Activated naive CD4-positive, alpha-beta T cell treated with Interleukin-2 at 50 U/mL for 16 hours (primary cell): ENCODE measurements at regions not wholly inside any gene's neighbourhood (a gene's known extent, or its start where the extent isn't known, plus 50 kb on each side); places are given as distances from the start of the nearest gene placed in this dataset.
A peak's percentile ranks its signal among the peaks of the same experiment; 100 is the strongest.
"Not testable (repeated sequence)": the region's sequence is repeated elsewhere in the genome, so short reads cannot be mapped to it uniquely, and the experiment has no call there.

ENCODE experiments used
- DNase-seq: peaks from one replicate; pipeline ENCODE4 v3.0.0-alpha.2; 2020

DNA sequence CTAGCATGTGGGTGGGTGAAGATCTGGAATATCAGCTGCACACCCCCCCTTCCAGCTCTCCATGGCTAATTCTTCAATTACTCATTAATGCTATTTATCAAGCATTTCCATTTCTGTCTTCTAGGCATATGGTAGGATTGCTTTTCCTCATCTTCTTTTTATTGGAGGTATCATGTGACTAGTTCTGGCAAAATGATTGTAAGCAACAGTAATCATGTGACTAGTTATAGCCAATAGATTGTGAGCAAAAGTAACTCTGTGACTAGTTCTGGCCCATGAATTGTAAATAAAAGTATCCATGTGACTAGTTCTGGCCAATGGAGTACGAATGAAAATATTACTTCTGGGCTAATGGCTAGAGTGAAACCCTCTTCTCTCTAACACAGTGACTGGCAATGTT lies 107.0 kb upstream of the TMEM132E start:
- DNase-seq, result no peak

GRCh38 chr17:34471278-34471677 lies 108.1 kb upstream of the TMEM132E start:
- not testable (repeated sequence) for DNase-seq

- DNase-seq, result no peak
Measured at GRCh38 chr17:34465789-34466188, 102.8 kb upstream of the CCL1 start.

DNA sequence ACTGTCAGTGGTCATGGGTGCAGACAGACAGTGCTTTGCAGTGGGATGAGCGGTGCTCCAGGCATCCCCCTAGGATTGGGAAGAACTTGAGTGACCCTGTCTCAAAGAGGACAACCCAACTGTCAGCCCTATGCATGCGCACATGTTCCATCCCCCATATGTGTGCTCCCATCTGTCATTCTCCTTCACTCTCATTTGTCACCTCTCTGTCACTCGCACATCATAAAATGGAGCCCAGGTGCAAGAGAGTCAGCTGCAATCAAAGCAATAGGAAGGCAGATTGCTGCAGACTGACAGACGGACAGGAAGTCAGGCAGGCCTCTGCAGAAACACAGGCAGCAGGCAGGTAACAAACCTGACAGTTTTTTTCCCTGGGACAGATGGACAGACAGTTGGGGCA lies 101.8 kb upstream of the CCL1 start:
- no peak for DNase-seq

GRCh38 chr17:34458266-34458665 lies 95.2 kb upstream of the CCL1 start:
- DNase-seq, result no peak

- DNase-seq, result no peak
Measured at GRCh38 chr17:34456121-34456520, 93.1 kb upstream of the CCL1 start.

DNA sequence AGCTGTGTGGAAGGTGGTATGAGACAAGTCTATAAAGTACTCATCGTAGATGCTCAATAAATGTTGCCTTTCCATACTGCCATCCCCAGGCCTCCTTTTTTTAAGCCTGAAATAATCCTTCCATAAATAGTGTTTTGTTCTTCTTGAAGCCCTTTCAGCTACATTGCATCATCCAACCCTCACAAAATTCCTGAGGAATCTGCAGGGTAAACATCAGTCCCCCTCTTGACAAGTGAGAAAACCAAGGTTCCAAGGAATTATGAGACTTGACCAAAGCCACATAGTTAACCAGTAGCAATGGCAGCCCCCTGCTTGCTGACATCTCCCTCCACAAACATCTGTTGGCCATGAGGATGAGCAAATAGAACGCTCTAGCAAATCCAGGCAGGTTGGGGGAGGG lies 89.7 kb upstream of the CCL1 start:
- no peak for DNase-seq

- DNase-seq, result no peak
Measured at GRCh38 chr17:34451313-34451712, 88.3 kb upstream of the CCL1 start.

DNA sequence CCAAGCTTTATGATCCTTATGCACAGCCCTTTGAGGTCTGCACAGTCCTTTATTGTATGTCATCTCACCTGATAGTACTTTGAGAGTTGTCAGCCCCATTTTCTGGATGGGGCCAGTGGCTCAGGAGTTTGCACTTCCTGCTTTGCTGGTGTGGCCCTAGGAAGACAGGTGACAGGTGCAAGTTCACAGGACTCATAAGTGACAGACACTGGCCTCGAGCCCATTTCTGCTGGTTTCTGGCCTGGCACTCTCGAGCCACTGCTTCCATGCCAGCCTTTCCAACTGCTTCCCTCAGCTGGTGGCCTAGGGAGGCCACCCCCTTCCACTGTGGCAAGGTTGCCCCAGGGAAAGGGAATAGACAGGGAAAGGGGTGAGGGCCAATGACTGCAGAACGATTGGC lies 84.4 kb upstream of the CCL1 start:
- no peak for DNase-seq

DNA sequence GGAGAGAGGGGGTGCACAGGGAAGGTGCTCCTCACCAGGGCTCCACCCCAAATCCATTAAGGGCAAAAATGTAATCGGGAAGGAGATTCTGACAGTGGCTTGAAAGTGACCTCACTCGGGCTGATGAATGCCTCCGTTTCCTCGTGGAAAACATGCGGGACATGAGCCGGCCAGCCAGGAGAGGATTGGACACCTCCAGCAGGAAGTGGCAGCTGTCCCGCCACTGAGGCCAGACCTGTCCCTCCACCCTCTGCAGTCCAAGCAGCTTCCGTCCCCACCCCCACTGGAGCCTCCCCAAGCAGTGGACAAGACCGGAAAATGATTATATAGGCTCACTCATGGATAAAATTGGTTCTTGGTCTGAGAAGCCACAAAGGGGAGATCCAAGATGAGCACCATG lies 82.1 kb upstream of the CCL1 start:
- no peak for DNase-seq

DNA sequence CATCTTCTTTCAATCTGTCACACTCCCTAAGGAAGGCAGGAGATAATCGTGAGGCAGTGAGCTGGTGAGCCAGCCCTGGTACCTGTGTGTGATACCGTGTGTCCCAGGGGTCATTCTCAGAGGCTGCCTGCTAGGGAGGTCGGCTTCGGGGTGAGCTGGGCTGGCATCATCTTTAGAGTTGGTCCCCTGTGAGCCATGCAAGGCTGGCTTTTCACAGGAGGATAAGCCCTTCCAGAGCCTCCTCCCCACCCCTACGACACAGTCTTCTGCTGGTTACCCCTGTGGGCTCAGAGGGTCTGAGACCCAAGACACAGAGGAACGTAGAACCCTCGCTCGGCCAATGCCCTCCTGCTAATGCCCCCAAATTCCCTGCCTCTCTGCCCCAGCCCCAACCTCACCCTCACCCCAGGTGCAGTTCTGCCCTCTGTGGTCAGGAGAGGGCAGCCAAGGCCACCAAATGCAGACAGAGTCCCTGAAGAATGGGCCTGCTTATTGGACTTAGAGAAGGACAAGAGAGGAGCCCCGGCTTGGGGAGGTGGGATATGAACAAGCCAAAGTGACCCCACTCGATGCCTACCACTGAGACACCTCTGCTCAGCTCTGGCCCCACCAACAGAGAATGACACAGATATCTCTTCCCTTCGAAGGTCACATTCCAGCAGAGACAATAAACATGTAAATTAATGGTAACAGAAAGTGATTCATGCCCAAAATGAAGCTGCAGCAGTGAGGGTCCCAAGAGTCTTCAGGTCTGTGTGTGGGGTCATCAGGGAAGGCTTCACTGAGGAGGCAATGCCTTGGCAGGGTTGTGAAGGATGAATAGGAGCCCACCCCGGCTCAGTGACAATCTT lies 80.8 kb upstream of the CCL1 start:
- no peak for DNase-seq

- no peak for DNase-seq
Measured at GRCh38 chr17:34442387-34443111, 79.5 kb upstream of the CCL1 start.

DNA sequence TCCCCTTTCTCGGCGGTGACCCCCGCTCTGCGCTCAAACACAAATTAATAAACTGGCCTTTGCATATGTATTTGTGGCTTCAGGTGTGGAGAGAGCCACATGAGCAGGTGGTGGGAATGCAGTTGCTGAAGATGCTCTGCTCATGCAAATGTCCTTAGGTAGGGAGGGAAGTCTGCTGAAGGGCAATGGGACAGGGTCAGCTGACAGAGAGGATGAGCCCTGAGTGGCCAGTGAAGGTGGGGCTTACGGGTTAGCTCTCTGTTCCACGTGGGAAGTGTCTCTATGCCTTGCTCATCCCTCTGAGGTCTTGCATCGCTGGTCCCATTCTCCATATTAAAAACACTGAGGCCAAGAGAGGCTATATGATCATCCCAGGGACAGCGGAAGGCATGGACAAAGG lies 74.2 kb upstream of the CCL1 start:
- DNase-seq, result no peak

GRCh38 chr17:34436607-34437006 lies 73.6 kb upstream of the CCL1 start:
- no peak for DNase-seq

DNA sequence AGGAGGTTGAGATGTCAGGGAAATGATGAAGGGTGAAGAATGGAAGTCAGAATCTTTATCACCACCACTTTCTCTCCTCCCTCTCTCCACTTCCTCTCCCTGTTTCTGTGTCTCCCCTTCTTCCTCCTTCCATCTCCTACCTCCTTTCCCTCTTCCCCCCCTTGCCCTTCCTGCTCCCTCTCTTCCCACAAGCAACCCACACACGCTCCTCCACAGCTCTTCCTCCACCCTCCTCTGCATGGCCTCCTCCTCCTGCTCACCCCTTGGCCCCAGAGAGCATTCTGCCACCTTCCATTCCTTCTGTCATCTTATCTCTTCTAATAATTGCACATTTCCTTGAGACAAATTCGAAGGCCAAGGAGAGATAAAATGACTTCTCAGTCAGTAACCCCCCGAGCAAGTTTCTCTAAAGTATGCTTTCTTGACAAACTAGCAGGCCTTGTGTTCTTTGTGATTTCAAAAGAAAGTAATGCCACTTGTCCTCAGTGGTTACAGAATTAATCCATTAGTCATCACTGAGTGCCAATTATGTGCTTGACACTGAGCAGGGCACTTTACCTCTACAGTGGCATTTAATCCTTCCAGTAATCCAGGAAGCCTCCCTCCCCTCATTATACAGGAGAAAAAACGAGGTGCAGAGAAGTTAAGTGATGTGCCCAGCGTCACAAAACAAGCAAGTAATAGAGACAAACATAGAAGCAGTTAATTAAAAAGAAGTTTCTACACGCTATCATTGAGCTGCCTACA lies 72.3 kb upstream of the CCL1 start:
- DNase-seq, result no peak

DNA sequence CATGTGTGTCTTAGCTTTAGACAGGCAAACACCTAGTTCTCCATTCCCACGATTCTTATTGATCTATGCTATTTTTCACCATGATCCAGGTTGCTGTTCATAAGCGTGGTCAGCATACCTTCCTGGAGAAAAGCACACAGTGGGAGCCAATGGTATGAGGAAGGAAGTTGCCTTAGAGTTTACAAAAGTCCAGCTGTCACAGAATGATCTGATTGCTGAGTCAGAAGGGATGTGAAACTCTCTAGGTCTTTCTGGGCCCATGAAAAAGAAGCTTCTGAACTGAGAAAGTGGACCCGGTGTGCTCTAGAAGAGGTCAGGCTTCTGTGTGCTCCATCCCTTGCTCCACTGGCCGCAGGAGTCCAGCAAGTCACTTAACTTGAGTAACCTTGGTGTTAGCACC lies 71.0 kb upstream of the CCL1 start:
- DNase-seq, result no peak

- no peak for DNase-seq
Measured at GRCh38 chr17:34424814-34425491, 61.9 kb upstream of the CCL1 start.

DNA sequence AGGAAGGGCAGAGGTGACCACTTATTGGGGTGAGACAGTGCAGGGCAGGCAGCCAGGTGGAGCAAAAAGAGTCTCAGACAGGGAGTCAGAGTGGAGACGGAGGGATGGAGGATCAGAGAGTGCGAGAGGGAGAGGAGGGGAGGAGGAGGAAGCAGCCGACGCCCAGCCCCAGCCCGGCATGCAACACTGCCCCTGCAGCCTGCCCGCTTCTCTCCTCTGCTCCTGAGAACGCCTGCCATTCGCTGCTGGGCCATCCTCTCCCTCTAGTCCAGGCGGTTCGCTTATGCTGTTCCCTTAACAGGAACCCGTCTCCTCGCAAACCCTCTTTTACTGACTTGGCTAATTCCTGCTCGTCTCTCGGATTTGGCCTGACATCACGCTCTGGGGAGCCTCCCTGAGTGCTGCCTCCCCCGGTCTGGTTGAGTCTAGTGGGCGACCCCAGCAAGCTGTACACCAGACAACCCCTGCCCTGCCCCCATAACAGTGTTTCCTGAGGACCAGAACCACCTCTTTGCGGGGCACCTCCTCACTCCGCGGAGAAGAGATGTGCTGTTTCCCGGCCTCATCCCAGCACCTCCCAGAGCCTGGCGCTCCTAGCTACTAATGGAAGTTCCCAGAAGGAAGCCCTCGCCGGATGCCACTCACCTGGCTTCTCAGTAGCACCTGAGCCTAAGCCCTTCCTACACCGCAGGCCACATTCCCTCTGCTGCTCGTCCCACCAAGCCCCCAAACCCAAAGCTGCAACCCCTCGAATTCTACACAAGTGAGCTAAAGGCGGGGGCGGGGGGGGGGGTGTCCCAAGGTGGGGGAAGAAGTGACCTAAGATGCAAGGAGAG lies 61.2 kb upstream of the CCL1 start:
- no peak for DNase-seq

GRCh38 chr17:34423315-34423714 lies 60.3 kb upstream of the CCL1 start:
- DNase-seq, result not testable (repeated sequence)

- no peak for DNase-seq
Measured at GRCh38 chr17:34420900-34421299, 57.9 kb upstream of the CCL1 start.

- peak; percentile 65 for DNase-seq
Measured at GRCh38 chr17:34420254-34420766, 57.3 kb upstream of the CCL1 start.

- DNase-seq, result no peak
Measured at GRCh38 chr17:34416116-34416515, 53.1 kb upstream of the CCL1 start.
